ENCODE measurements at regions not wholly inside any gene's neighbourhood (a gene's known extent, or its start where the extent isn't known, plus 50 kb on each side); places are given as distances from the start of the nearest gene placed in this dataset.

- H3K27me3 ChIP-seq (ENCODE audit: insufficient read depth, low read depth, low read length): no peaks in the 10 kb centered on the region
- no peaks in the 10 kb centered on the region for H3K9me2 ChIP-seq (ENCODE audit: insufficient read depth, low read length)
- TF ChIP-seq EP300 (conservative IDR thresholded peaks at IDR 0.05; ENCODE audit: poor library complexity, severe bottlenecking) (no peak), POLR2AphosphoS5 (IDR thresholded peaks at IDR 0.05) (no peak), MXI1 (conservative IDR thresholded peaks at IDR 0.05; ENCODE audit: poor library complexity, severe bottlenecking) (no peak), EZH2 (IDR thresholded peaks at IDR 0.05; ENCODE audit: borderline replicate concordance, insufficient read depth, low read length, poor library complexity, severe bottlenecking) (no peak), REST (IDR thresholded peaks at IDR 0.05; ENCODE audit: borderline replicate concordance) (no peak), SMC3 (conservative IDR thresholded peaks at IDR 0.05; ENCODE audit: poor library complexity) (no peak), TAF1 (IDR thresholded peaks at IDR 0.05; ENCODE audit: low read depth) (no peak), RAD21 (conservative IDR thresholded peaks at IDR 0.05) (no peak)
- TF ChIP-seq, protein P1, sequence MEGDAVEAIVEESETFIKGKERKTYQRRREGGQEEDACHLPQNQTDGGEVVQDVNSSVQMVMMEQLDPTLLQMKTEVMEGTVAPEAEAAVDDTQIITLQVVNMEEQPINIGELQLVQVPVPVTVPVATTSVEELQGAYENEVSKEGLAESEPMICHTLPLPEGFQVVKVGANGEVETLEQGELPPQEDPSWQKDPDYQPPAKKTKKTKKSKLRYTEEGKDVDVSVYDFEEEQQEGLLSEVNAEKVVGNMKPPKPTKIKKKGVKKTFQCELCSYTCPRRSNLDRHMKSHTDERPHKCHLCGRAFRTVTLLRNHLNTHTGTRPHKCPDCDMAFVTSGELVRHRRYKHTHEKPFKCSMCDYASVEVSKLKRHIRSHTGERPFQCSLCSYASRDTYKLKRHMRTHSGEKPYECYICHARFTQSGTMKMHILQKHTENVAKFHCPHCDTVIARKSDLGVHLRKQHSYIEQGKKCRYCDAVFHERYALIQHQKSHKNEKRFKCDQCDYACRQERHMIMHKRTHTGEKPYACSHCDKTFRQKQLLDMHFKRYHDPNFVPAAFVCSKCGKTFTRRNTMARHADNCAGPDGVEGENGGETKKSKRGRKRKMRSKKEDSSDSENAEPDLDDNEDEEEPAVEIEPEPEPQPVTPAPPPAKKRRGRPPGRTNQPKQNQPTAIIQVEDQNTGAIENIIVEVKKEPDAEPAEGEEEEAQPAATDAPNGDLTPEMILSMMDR (IDR thresholded peaks at IDR 0.05; ENCODE audit: poor library complexity, severe bottlenecking): no peak
- no peak overlapping the region for H2AFZ ChIP-seq (ENCODE audit: low read depth, low read length)
- H3K4me3 ChIP-seq (ENCODE audit: low read length): no peak overlapping the region
- no peaks in the 10 kb centered on the region for H4K20me1 ChIP-seq (ENCODE audit: insufficient read depth)
- H3K9ac ChIP-seq (ENCODE audit: low read length): no peak overlapping the region
- H3K79me2 ChIP-seq (replicated peaks; ENCODE audit: insufficient read depth, low read length): no peaks in the 10 kb centered on the region
- H3K36me3 ChIP-seq (ENCODE audit: insufficient read depth, low read length): no peaks in the 10 kb centered on the region
- H3K27ac ChIP-seq (ENCODE audit: low read length): no peak overlapping the region
- no peaks in the 10 kb centered on the region for H3F3A ChIP-seq (ENCODE audit: insufficient read depth, low read length, poor library complexity, severe bottlenecking)
- H3K4me2 ChIP-seq (ENCODE audit: low read length): no peak overlapping the region
- H3K9me3 ChIP-seq (ENCODE audit: low read length): no peaks in the 10 kb centered on the region
These were observed 273.8 kb upstream of the GRIP1 start for GRCh38 chr12:66952668-66953067.

- Histone ChIP-seq H4K20me1 (ENCODE audit: insufficient read depth) (no peaks in the 10 kb centered on the region), H3K4me3 (ENCODE audit: low read length) (no peak overlapping the region), H3K4me2 (ENCODE audit: low read length) (no peak overlapping the region), H3K27ac (ENCODE audit: low read length) (no peak overlapping the region), H3F3A (ENCODE audit: insufficient read depth, low read length, poor library complexity, severe bottlenecking) (no peaks in the 10 kb centered on the region), H3K79me2 (replicated peaks; ENCODE audit: insufficient read depth, low read length) (no peaks in the 10 kb centered on the region), H2AFZ (ENCODE audit: low read depth, low read length) (no peak overlapping the region), H3K36me3 (ENCODE audit: insufficient read depth, low read length) (no peaks in the 10 kb centered on the region), H3K9me3 (ENCODE audit: low read length) (no peaks in the 10 kb centered on the region), H3K9me2 (ENCODE audit: insufficient read depth, low read length) (no peaks in the 10 kb centered on the region), H3K27me3 (ENCODE audit: insufficient read depth, low read depth, low read length) (no peaks in the 10 kb centered on the region), H3K9ac (ENCODE audit: low read length) (no peak overlapping the region)
- TF ChIP-seq MXI1 (conservative IDR thresholded peaks at IDR 0.05; ENCODE audit: poor library complexity, severe bottlenecking): no peak
- TF ChIP-seq EZH2 (IDR thresholded peaks at IDR 0.05; ENCODE audit: borderline replicate concordance, insufficient read depth, low read length, poor library complexity, severe bottlenecking): no peak
- TF ChIP-seq SMC3 (conservative IDR thresholded peaks at IDR 0.05; ENCODE audit: poor library complexity): no peak
- TF ChIP-seq, protein P1 (IDR thresholded peaks at IDR 0.05; ENCODE audit: poor library complexity, severe bottlenecking): no peak
- TF ChIP-seq TAF1 (IDR thresholded peaks at IDR 0.05; ENCODE audit: low read depth): no peak
- TF ChIP-seq REST (IDR thresholded peaks at IDR 0.05; ENCODE audit: borderline replicate concordance): no peak
- no peak for TF ChIP-seq RAD21 (conservative IDR thresholded peaks at IDR 0.05)
- TF ChIP-seq EP300 (conservative IDR thresholded peaks at IDR 0.05; ENCODE audit: poor library complexity, severe bottlenecking): no peak
- no peak for TF ChIP-seq POLR2AphosphoS5 (IDR thresholded peaks at IDR 0.05)
These were observed 277.4 kb upstream of the GRIP1 start for GRCh38 chr12:66956300-66956699.
